H1 (cell line): ENCODE measurements at regions not wholly inside any gene's neighbourhood (a gene's known extent, or its start where the extent isn't known, plus 50 kb on each side); places are given as distances from the start of the nearest gene placed in this dataset.

Source experiments
- CTCF ChIA-PET: fragments of 300-600 bp; sonication (Branson Sonifier 250); formaldehyde crosslinking; loops from one replicate; lab custom pipeline; 2021; ENCODE audit not compliant: partially characterized antibody; lab: Charles Lee
- POLR2A ChIA-PET: fragments of 300-600 bp; sonication (Branson Sonifier 250); formaldehyde crosslinking; loops from one replicate; lab custom pipeline; 2021; ENCODE audit warnings: inconsistent platforms; ENCODE audit not compliant: partially characterized antibody; lab: Charles Lee
- DNase-seq, 2 experiments: peaks; one replicate each; pipeline versions ENCODE4 v3.0.0 to v3.0.0-alpha.2; 2010 to 2022; ENCODE audit warnings: low spot score in 2 of 2, low read depth in 1 of 2, mixed read lengths in 1 of 2
- FAIRE-seq: peaks from 2 replicates; lab custom pipeline; 2011; peaks lifted over from hg19 to GRCh38; lab: Jason Lieb, UNC
- H2AFZ ChIP-seq: 2 replicates; pipeline ENCODE4 v1.8.1; 2012; ENCODE audit warnings: low read length, inconsistent platforms
- H2AK5ac ChIP-seq: 2 replicates; pipeline ENCODE4 v1.6.1; 2013; ENCODE audit warnings: low read depth, low read length
- H2BK120ac ChIP-seq: replicated peaks from 2 replicates; pipeline ENCODE3; 2013; ENCODE audit warnings: low read depth, low read length, inconsistent platforms
- H2BK12ac ChIP-seq: 2 replicates; pipeline ENCODE4 v1.6.1; 2013; ENCODE audit warnings: low read depth, low read length
- H2BK15ac ChIP-seq: 2 replicates; pipeline ENCODE4 v1.6.1; 2013; ENCODE audit warnings: low read length
- H2BK20ac ChIP-seq: 2 replicates; pipeline ENCODE4 v1.6.1; 2013; ENCODE audit warnings: low read length
- H2BK5ac ChIP-seq: 2 replicates; pipeline ENCODE4 v1.6.1; 2013; ENCODE audit warnings: low read depth, low read length
- H3K14ac ChIP-seq: 2 replicates; pipeline ENCODE4 v1.6.1; 2013; ENCODE audit warnings: inconsistent platforms; ENCODE audit not compliant: insufficient read length
- H3K18ac ChIP-seq: 2 replicates; pipeline ENCODE4 v1.6.1; 2013; ENCODE audit warnings: low read length; ENCODE audit errors: extremely low read depth
- H3K23ac ChIP-seq: 2 replicates; pipeline ENCODE4 v1.6.1; 2013; ENCODE audit warnings: inconsistent platforms; ENCODE audit not compliant: insufficient read length
- H3K23me2 ChIP-seq: 2 replicates; pipeline ENCODE4 v1.6.1; 2013; ENCODE audit warnings: low read depth, low read length
- H3K27ac ChIP-seq: 2 replicates; pipeline ENCODE4 v1.6.1; 2011; ENCODE audit warnings: low read depth, low read length, inconsistent platforms
- H3K27me3 ChIP-seq, 4 experiments: replicated peaks in 1 of 4; 1 replicate in 1 of 4; 2 replicates in 3 of 4; pipeline versions ENCODE4 v1.6.1 to v1.8.1; 2011 to 2013; ENCODE audit warnings: low read length in 3 of 4, mild to moderate bottlenecking in 3 of 4, inconsistent platforms in 2 of 4, mixed read lengths in 2 of 4, moderate library complexity in 1 of 4; ENCODE audit not compliant: control insufficient read depth in 3 of 4, insufficient read depth in 3 of 4; ENCODE audit errors: extremely low read depth in 1 of 4
- H3K36me3 ChIP-seq, 4 experiments: 2 replicates each; pipeline versions ENCODE4 v1.6.1 to v1.8.1; 2011 to 2013; ENCODE audit warnings: mild to moderate bottlenecking in 4 of 4, low read length in 3 of 4, moderate library complexity in 2 of 4, control low read depth in 1 of 4, inconsistent platforms in 1 of 4; ENCODE audit not compliant: insufficient read depth in 4 of 4, control insufficient read depth in 2 of 4
- H3K4ac ChIP-seq: replicated peaks from 2 replicates; pipeline ENCODE3; 2013; ENCODE audit warnings: low read length, low read depth, mixed read lengths, inconsistent platforms; ENCODE audit not compliant: insufficient read length
- H3K4me1 ChIP-seq, 4 experiments: replicated peaks in 1 of 4; 1 replicate in 1 of 4; 2 replicates in 3 of 4; pipeline versions ENCODE4 v1.6.1 to v1.8.1; 2011 to 2013; ENCODE audit warnings: low read length in 3 of 4, inconsistent platforms in 2 of 4, mixed read lengths in 1 of 4; ENCODE audit not compliant: insufficient read depth in 4 of 4, control insufficient read depth in 3 of 4
- H3K4me2 ChIP-seq, 2 experiments: 2 replicates each; pipeline versions ENCODE4 v1.6.1 to v1.8.1; 2011 to 2013; ENCODE audit warnings: low read depth in 2 of 2, low read length in 2 of 2, control low read depth in 1 of 2, inconsistent platforms in 1 of 2, mild to moderate bottlenecking in 1 of 2; ENCODE audit not compliant: insufficient read depth in 1 of 2
- H3K4me3 ChIP-seq, 4 experiments: fragments of 200-600, 300-600 bp in 1 of 4; sonication (generic), shearing (Covaris generic), sonication (Bioruptor Twin) in 1 of 4; 2 replicates each; pipeline versions ENCODE4 v1.5.1 to v1.8.1; 2011 to 2016; ENCODE audit warnings: low read length in 4 of 4, low read depth in 3 of 4, control low read depth in 2 of 4, inconsistent platforms in 2 of 4, mild to moderate bottlenecking in 2 of 4, mixed read lengths in 1 of 4, moderate library complexity in 1 of 4; ENCODE audit not compliant: insufficient read depth in 2 of 4; ENCODE audit errors: extremely low read depth in 1 of 4
- H3K56ac ChIP-seq: replicated peaks from 2 replicates; pipeline ENCODE3; 2013; ENCODE audit warnings: low read depth, mild to moderate bottlenecking, mixed read lengths, low read length, inconsistent platforms; ENCODE audit not compliant: insufficient read length
- H3K79me1 ChIP-seq: 2 replicates; pipeline ENCODE4 v1.6.1; 2013; ENCODE audit warnings: low read depth, low read length, control low read depth
- H3K79me2 ChIP-seq, 2 experiments: 2 replicates each; pipeline versions ENCODE4 v1.6.1 to v1.8.1; 2012 to 2013; ENCODE audit warnings: low read length in 2 of 2, mild to moderate bottlenecking in 2 of 2, inconsistent platforms in 1 of 2; ENCODE audit not compliant: insufficient read depth in 2 of 2, control insufficient read depth in 1 of 2
- H3K9ac ChIP-seq, 4 experiments: replicated peaks in 1 of 4; 1 replicate in 1 of 4; 2 replicates in 3 of 4; pipeline versions ENCODE4 v1.6.1 to v1.8.1; 2011 to 2013; ENCODE audit warnings: low read depth in 3 of 4, low read length in 3 of 4, control low read depth in 2 of 4, mild to moderate bottlenecking in 2 of 4, moderate library complexity in 2 of 4, inconsistent platforms in 1 of 4; ENCODE audit errors: extremely low read depth in 1 of 4
- H3K9me3 ChIP-seq, 2 experiments: 2 replicates each; pipeline versions ENCODE4 v1.6.1 to v1.8.1; 2012 to 2013; ENCODE audit warnings: mild to moderate bottlenecking in 2 of 2, moderate library complexity in 2 of 2, control low read depth in 1 of 2, inconsistent platforms in 1 of 2, low read depth in 1 of 2, low read length in 1 of 2, mixed read lengths in 1 of 2; ENCODE audit not compliant: insufficient read depth in 2 of 2
- H4K20me1 ChIP-seq, 2 experiments: replicated peaks in 1 of 2; 2 replicates each; pipeline versions ENCODE3 to v1.8.1; 2011 to 2013; ENCODE audit warnings: inconsistent platforms in 2 of 2, low read length in 2 of 2, mild to moderate bottlenecking in 1 of 2; ENCODE audit not compliant: insufficient read depth in 2 of 2, control insufficient read depth in 1 of 2
- H4K5ac ChIP-seq: 2 replicates; pipeline ENCODE4 v1.6.1; 2013; ENCODE audit warnings: low read length, low read depth, mixed read lengths, inconsistent platforms; ENCODE audit not compliant: insufficient read length
- H4K8ac ChIP-seq: 2 replicates; pipeline ENCODE4 v1.8.0; 2013; ENCODE audit warnings: mild to moderate bottlenecking, moderate library complexity, low read length, inconsistent platforms; ENCODE audit not compliant: insufficient read depth; ENCODE audit errors: extremely low read depth
- H4K91ac ChIP-seq: replicated peaks from 2 replicates; pipeline ENCODE3; 2013; ENCODE audit warnings: low read length, mixed read lengths, inconsistent platforms; ENCODE audit not compliant: insufficient read length
- ATF3 ChIP-seq: IDR thresholded peaks from 2 replicates; pipeline ENCODE4 v1.6.1; 2011; ENCODE audit warnings: low read depth, mild to moderate bottlenecking, low read length; ENCODE audit not compliant: insufficient read depth
- CBX5 ChIP-seq: fragments of 300-800, 300-1000 bp; sonication (generic); IDR thresholded peaks from 2 replicates; pipeline ENCODE4 v1.7.1; 2016; ENCODE audit warnings: antibody characterized with exemption, low read length, low read depth
- TAF1 ChIP-seq: IDR thresholded peaks from 2 replicates; pipeline ENCODE4 v1.6.1; 2011; ENCODE audit warnings: mild to moderate bottlenecking, low read depth, low read length
- ZNF274 ChIP-seq: IDR thresholded peaks from 2 replicates; pipeline ENCODE4 v1.7.0; 2012; ENCODE audit warnings: low read length, borderline replicate concordance; ENCODE audit errors: extremely low read depth
- whole genome bisulfite sequencing, 2 experiments: shearing (Covaris generic) in 1 of 2; methylation state at CpG; one replicate each; pipeline versions ENCODE4 v1.1.6 to v1.1.7; 2013 to 2015; ENCODE audit warnings: low lambda C conversion rate in 2 of 2, mixed read lengths in 2 of 2, inconsistent platforms in 1 of 2, low coverage in 1 of 2, missing lambda C conversion rate in 1 of 2; ENCODE audit not compliant: insufficient replicate concordance in 2 of 2, insufficient coverage in 1 of 2, insufficient read length in 1 of 2; ENCODE audit errors: extremely low coverage in 1 of 2, missing lambda C conversion rate in 1 of 2; 5-methylcytosine and 5-hydroxymethylcytosine counted together

DNA sequence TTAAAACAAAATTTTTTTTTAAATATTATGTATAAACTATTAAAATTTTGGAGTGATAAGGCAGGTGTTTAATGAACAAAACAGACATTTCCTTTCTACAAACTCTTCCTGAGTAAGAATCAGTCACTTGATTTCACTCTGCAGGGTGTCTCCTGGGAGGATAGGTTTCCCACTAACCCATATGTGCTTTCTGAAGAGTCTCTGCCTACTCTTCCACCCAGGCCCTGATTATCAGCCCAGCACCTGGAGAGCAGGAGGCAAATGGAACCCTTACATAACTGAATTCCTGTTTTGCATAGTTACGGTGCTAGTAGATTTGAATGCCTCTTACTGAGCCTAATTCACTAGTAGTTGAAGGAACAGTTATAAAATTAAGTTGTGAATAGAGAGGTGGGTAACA lies 1718.6 kb downstream of the SUCLG1 start:
- H4K91ac ChIP-seq = no peak overlapping the region
- no peaks in the 10 kb centered on the region for H4K20me1 ChIP-seq
- H4K8ac ChIP-seq = no peak overlapping the region
- no peak overlapping the region for H3K14ac ChIP-seq
- H3K79me2 ChIP-seq = no peaks in the 10 kb centered on the region
- H3K36me3 ChIP-seq = no peaks in the 10 kb centered on the region
- no peak overlapping the region for H2BK12ac ChIP-seq
- H3K56ac ChIP-seq = no peak overlapping the region
- H4K5ac ChIP-seq = no peak overlapping the region
- no peak overlapping the region for H3K27ac ChIP-seq
- TF ChIP-seq ATF3 (no peak), CBX5 (no peak), ZNF274 (no peak), TAF1 (no peak)
- H3K4me2 ChIP-seq = no peak overlapping the region
- WGBS, 2 experiments = 89% methylated on average over 1 of the region's 1 CpG; no CpG with 5 or more reads in 1 of the 2 experiments
- no peak overlapping the region for H3K23ac ChIP-seq
- no peak overlapping the region for H2BK120ac ChIP-seq
- no peak overlapping the region for H3K9ac ChIP-seq
- no peak overlapping the region for H2BK15ac ChIP-seq
- H3K27me3 ChIP-seq = no peaks in the 10 kb centered on the region
- FAIRE-seq (no peak), DNase-seq (no peak)
- no peak overlapping the region for H3K4ac ChIP-seq
- no peaks in the 10 kb centered on the region for H3K4me1 ChIP-seq
- no peaks in the 10 kb centered on the region for H3K79me1 ChIP-seq
- no peak overlapping the region for H3K18ac ChIP-seq
- H3K4me3 ChIP-seq = no peak overlapping the region
- H2AK5ac ChIP-seq = no peak overlapping the region
- no peak overlapping the region for H2BK20ac ChIP-seq
- no peaks in the 10 kb centered on the region for H3K23me2 ChIP-seq
- no peak overlapping the region for H2BK5ac ChIP-seq
- ChIA-PET CTCF (no interaction called here), POLR2A (no interaction called here)
- H3K9me3 ChIP-seq = no peaks in the 10 kb centered on the region
- H2AFZ ChIP-seq = peak overlapping the region; percentile 82; the same call in 1 of the 2 replicates
